Mesendoderm (in vitro differentiated cells): ENCODE measurements at regions not wholly inside any gene's neighbourhood (a gene's known extent, or its start where the extent isn't known, plus 50 kb on each side); places are given as distances from the start of the nearest gene placed in this dataset.
"Not testable (repeated sequence)": the region's sequence is repeated elsewhere in the genome, so short reads cannot be mapped to it uniquely, and the experiment has no call there.

Source experiments
- DNase-seq: peaks from one replicate; pipeline ENCODE4 v3.0.0; 2013
- H2AK5ac ChIP-seq: 2 replicates; pipeline ENCODE4 v1.6.1; 2013; ENCODE audit warnings: low read length, inconsistent platforms
- H2BK120ac ChIP-seq: 2 replicates; pipeline ENCODE4 v1.6.1; 2013; ENCODE audit warnings: low read depth, mild to moderate bottlenecking, low read length, moderate library complexity, mixed read lengths
- H2BK15ac ChIP-seq: replicated peaks from 2 replicates; pipeline ENCODE4 v1.6.1; 2013; ENCODE audit warnings: low read depth, mild to moderate bottlenecking, moderate library complexity
- H2BK5ac ChIP-seq: 2 replicates; pipeline ENCODE4 v1.6.1; 2013; ENCODE audit warnings: low read length, inconsistent platforms
- H3K18ac ChIP-seq: 2 replicates; pipeline ENCODE4 v1.6.1; 2013; ENCODE audit warnings: mild to moderate bottlenecking, low read length, mixed read lengths
- H3K23ac ChIP-seq: one replicate; pipeline ENCODE4 v1.6.1; 2013; ENCODE audit warnings: low read length
- H3K27ac ChIP-seq: 2 replicates; pipeline ENCODE4 v1.5.1; 2013; ENCODE audit warnings: low read depth, mild to moderate bottlenecking, inconsistent platforms, low read length, moderate library complexity
- H3K27me3 ChIP-seq: 2 replicates; pipeline ENCODE4 v1.6.1; 2013; ENCODE audit warnings: low read length, control low read depth, mild to moderate bottlenecking, inconsistent platforms; ENCODE audit not compliant: insufficient read depth, poor library complexity
- H3K36me3 ChIP-seq: 2 replicates; pipeline ENCODE4 v1.6.1; 2013; ENCODE audit warnings: low read length, inconsistent platforms; ENCODE audit not compliant: control insufficient read depth, insufficient read depth
- H3K4ac ChIP-seq: one replicate; pipeline ENCODE4 v1.6.1; 2013; ENCODE audit warnings: low read depth, mild to moderate bottlenecking, low read length, moderate library complexity
- H3K4me1 ChIP-seq: 2 replicates; pipeline ENCODE4 v1.6.1; 2013; ENCODE audit warnings: low read depth, low read length, inconsistent platforms; ENCODE audit not compliant: control insufficient read depth
- H3K4me2 ChIP-seq: 2 replicates; pipeline ENCODE4 v1.6.1; 2013; ENCODE audit warnings: low read length
- H3K4me3 ChIP-seq: 2 replicates; pipeline ENCODE4 v1.5.1; 2013; ENCODE audit warnings: mild to moderate bottlenecking, low read length
- H3K56ac ChIP-seq: one replicate; pipeline ENCODE4 v1.6.1; 2013; ENCODE audit warnings: low read length
- H3K79me1 ChIP-seq: 2 replicates; pipeline ENCODE4 v1.6.1; 2013; ENCODE audit warnings: low read length, inconsistent platforms
- H3K79me2 ChIP-seq: 2 replicates; pipeline ENCODE4 v1.6.1; 2013; ENCODE audit warnings: mild to moderate bottlenecking, low read length; ENCODE audit not compliant: control insufficient read depth, insufficient read depth
- H3K9ac ChIP-seq: 2 replicates; pipeline ENCODE4 v1.6.1; 2013; ENCODE audit warnings: low read length, inconsistent platforms
- H4K5ac ChIP-seq: one replicate; pipeline ENCODE4 v1.6.1; 2013; ENCODE audit warnings: low read length
- H4K8ac ChIP-seq: one replicate; pipeline ENCODE4 v1.6.1; 2013; ENCODE audit warnings: low read depth, mild to moderate bottlenecking, control low read depth, low read length, moderate library complexity
- WGBS: extraction: QIAGEN DNeasy Blood & Tissue Kit; methylation state at CpG from one replicate; pipeline ENCODE4 v1.1.7; 2013; ENCODE audit warnings: low lambda C conversion rate, missing lambda C conversion rate; ENCODE audit not compliant: insufficient coverage; ENCODE audit errors: extremely low coverage; 5-methylcytosine and 5-hydroxymethylcytosine counted together

GRCh38 chr9:39463696-39464095 is 108.2 kb downstream of the SPATA31A1 start:
- no CpG with 5 or more reads among the region's 8 CpGs for WGBS

GRCh38 chr9:39464122-39464777 is 108.8 kb downstream of the SPATA31A1 start:
- no CpG with 5 or more reads among the region's 46 CpGs for WGBS
- not testable (repeated sequence) for H3K18ac ChIP-seq, H3K56ac ChIP-seq, H3K9ac ChIP-seq, H2BK5ac ChIP-seq, H3K27ac ChIP-seq, H3K4me2 ChIP-seq, H3K79me2 ChIP-seq, H3K23ac ChIP-seq, H4K5ac ChIP-seq, H2BK120ac ChIP-seq, H2BK15ac ChIP-seq, H3K4me3 ChIP-seq, H3K4me1 ChIP-seq, H3K4ac ChIP-seq, H2AK5ac ChIP-seq, H3K27me3 ChIP-seq, H4K8ac ChIP-seq, H3K36me3 ChIP-seq, H3K79me1 ChIP-seq
- peak; percentile 90 for DNase-seq

More at GRCh38 chr9:39463696-39464095, 108.2 kb downstream of the SPATA31A1 start:
- not testable (repeated sequence) for H3K27me3 ChIP-seq, H4K8ac ChIP-seq, H3K56ac ChIP-seq, H3K9ac ChIP-seq, H2AK5ac ChIP-seq, H4K5ac ChIP-seq, H2BK15ac ChIP-seq, H3K18ac ChIP-seq, H3K27ac ChIP-seq, H3K79me2 ChIP-seq, H2BK120ac ChIP-seq, H3K23ac ChIP-seq, H2BK5ac ChIP-seq, H3K4me2 ChIP-seq, H3K36me3 ChIP-seq, H3K4me3 ChIP-seq, H3K4ac ChIP-seq, H3K4me1 ChIP-seq, H3K79me1 ChIP-seq
- DNase-seq = peak; percentile 1

- not testable (repeated sequence) for H2BK15ac ChIP-seq, H2AK5ac ChIP-seq, H3K4me2 ChIP-seq, H2BK120ac ChIP-seq, H3K36me3 ChIP-seq, H2BK5ac ChIP-seq, H3K27ac ChIP-seq, DNase-seq, H3K79me1 ChIP-seq, H3K4me1 ChIP-seq, H3K4me3 ChIP-seq, H4K8ac ChIP-seq, H3K79me2 ChIP-seq, H3K4ac ChIP-seq, H3K56ac ChIP-seq, H4K5ac ChIP-seq, H3K27me3 ChIP-seq, H3K23ac ChIP-seq, H3K9ac ChIP-seq, H3K18ac ChIP-seq
- WGBS = no CpG with 5 or more reads among the region's 1 CpG
Measured at GRCh38 chr9:39474499-39474898, 119.0 kb downstream of the SPATA31A1 start.

GRCh38 chr9:39483073-39483472 is 127.6 kb downstream of the SPATA31A1 start:
- H3K23ac ChIP-seq, H2BK15ac ChIP-seq, H4K5ac ChIP-seq, H3K27me3 ChIP-seq, H3K9ac ChIP-seq, H3K36me3 ChIP-seq, H3K4me3 ChIP-seq, H3K18ac ChIP-seq, H3K79me1 ChIP-seq, H3K79me2 ChIP-seq, H3K27ac ChIP-seq, H4K8ac ChIP-seq, H3K4ac ChIP-seq, H2BK120ac ChIP-seq, H3K4me1 ChIP-seq, DNase-seq, H3K56ac ChIP-seq, H2BK5ac ChIP-seq, H2AK5ac ChIP-seq, H3K4me2 ChIP-seq: not testable (repeated sequence)
- no CpG with 5 or more reads among the region's 4 CpGs for WGBS

GRCh38 chr9:39483880-39484279 is 128.4 kb downstream of the SPATA31A1 start:
- not testable (repeated sequence) for H4K5ac ChIP-seq, H3K27ac ChIP-seq, DNase-seq, H3K4me2 ChIP-seq, H3K36me3 ChIP-seq, H3K18ac ChIP-seq, H3K56ac ChIP-seq, H2BK5ac ChIP-seq, H2AK5ac ChIP-seq, H4K8ac ChIP-seq, H3K23ac ChIP-seq, H3K4ac ChIP-seq, H3K79me1 ChIP-seq, H3K9ac ChIP-seq, H3K27me3 ChIP-seq, H3K4me3 ChIP-seq, H2BK15ac ChIP-seq, H2BK120ac ChIP-seq, H3K4me1 ChIP-seq, H3K79me2 ChIP-seq
- no CpG with 5 or more reads among the region's 2 CpGs for WGBS

- H2BK5ac ChIP-seq, H3K27ac ChIP-seq, H3K4me1 ChIP-seq, H2AK5ac ChIP-seq, H3K9ac ChIP-seq, H3K27me3 ChIP-seq, H3K23ac ChIP-seq, H3K4me3 ChIP-seq, H3K18ac ChIP-seq, H2BK15ac ChIP-seq, H3K4ac ChIP-seq, H3K4me2 ChIP-seq, H3K36me3 ChIP-seq, DNase-seq, H4K5ac ChIP-seq, H3K56ac ChIP-seq, H4K8ac ChIP-seq, H3K79me2 ChIP-seq, H2BK120ac ChIP-seq, H3K79me1 ChIP-seq: not testable (repeated sequence)
- no CpG with 5 or more reads among the region's 1 CpG for WGBS
Measured at GRCh38 chr9:39484292-39484691, 128.8 kb downstream of the SPATA31A1 start.
